ENCODE measurements at regions not wholly inside any gene's neighbourhood (a gene's known extent, or its start where the extent isn't known, plus 50 kb on each side); places are given as distances from the start of the nearest gene placed in this dataset.

GRCh38 chr18:46345181-46345465, 240.9 kb downstream of the HAUS1 start:
- ATAC-seq, result no peak
- TF ChIP-seq ZNF8 (CRISPR knock-in tag; IDR thresholded peaks at IDR 0.05), result no peak
- TF ChIP-seq ARNTL (CRISPR knock-in tag; IDR thresholded peaks at IDR 0.05; ENCODE audit: borderline replicate concordance, low read depth), result no peak

- no peak for TF ChIP-seq CREB5 (CRISPR knock-in tag; IDR thresholded peaks at IDR 0.05; ENCODE audit: low read depth)
- no peak for TF ChIP-seq ESRRG (CRISPR knock-in tag; IDR thresholded peaks at IDR 0.05)
- TF ChIP-seq OSR1 (CRISPR knock-in tag; IDR thresholded peaks at IDR 0.05), result no peak
- no peak for TF ChIP-seq RARB (CRISPR knock-in tag; IDR thresholded peaks at IDR 0.05)
- no peak for TF ChIP-seq PPARA (CRISPR knock-in tag; IDR thresholded peaks at IDR 0.05; ENCODE audit: borderline replicate concordance)
- no peak for TF ChIP-seq CSDC2 (CRISPR knock-in tag; IDR thresholded peaks at IDR 0.05)
- no peak for TF ChIP-seq POU6F1 (CRISPR knock-in tag; IDR thresholded peaks at IDR 0.05; ENCODE audit: borderline replicate concordance, low read depth)
- no peak for TF ChIP-seq ZNF565 (CRISPR knock-in tag; conservative IDR thresholded peaks at IDR 0.05; ENCODE audit: low read depth)
- TF ChIP-seq ISL1 (CRISPR knock-in tag; IDR thresholded peaks at IDR 0.05), result no peak
- no peak for TF ChIP-seq ARNTL (CRISPR knock-in tag; IDR thresholded peaks at IDR 0.05; ENCODE audit: borderline replicate concordance, low read depth)
- TF ChIP-seq SNAI2 (CRISPR knock-in tag; IDR thresholded peaks at IDR 0.05), result no peak
- no peak for TF ChIP-seq TSHZ2 (CRISPR knock-in tag; IDR thresholded peaks at IDR 0.05)
- no peak for TF ChIP-seq ZC3H10 (CRISPR knock-in tag; IDR thresholded peaks at IDR 0.05)
- TF ChIP-seq ZNF8 (CRISPR knock-in tag; IDR thresholded peaks at IDR 0.05), result no peak
- no peak for TF ChIP-seq ZNF70 (CRISPR knock-in tag; IDR thresholded peaks at IDR 0.05)
- TF ChIP-seq GLIS3 (CRISPR knock-in tag; IDR thresholded peaks at IDR 0.05), result no peak
- no peak for TF ChIP-seq CSRNP3 (CRISPR knock-in tag; IDR thresholded peaks at IDR 0.05)
- no peak for TF ChIP-seq ZFP30 (CRISPR knock-in tag; IDR thresholded peaks at IDR 0.05)
- no peak for TF ChIP-seq BACH2 (CRISPR knock-in tag; IDR thresholded peaks at IDR 0.05; ENCODE audit: borderline replicate concordance)
- no peak for TF ChIP-seq ZFP3 (CRISPR knock-in tag; IDR thresholded peaks at IDR 0.05)
- ATAC-seq, result no peak
Observed at GRCh38 chr18:46346213-46346612, 242.0 kb downstream of the HAUS1 start.

GRCh38 chr18:46346896-46347630, 242.9 kb downstream of the HAUS1 start:
- TF ChIP-seq PATZ1 (CRISPR knock-in tag; IDR thresholded peaks at IDR 0.05; ENCODE audit: borderline replicate concordance) (no peak), POU6F1 (CRISPR knock-in tag; IDR thresholded peaks at IDR 0.05; ENCODE audit: borderline replicate concordance, low read depth) (no peak), ISL1 (CRISPR knock-in tag; IDR thresholded peaks at IDR 0.05) (no peak)
- no peak for ATAC-seq

All from SK-N-SH treated with all-trans-retinoic acid at 6 μM for 48 hours (cell line).